HEK293 (cell line): ENCODE measurements at regions not wholly inside any gene's neighbourhood (a gene's known extent, or its start where the extent isn't known, plus 50 kb on each side); places are given as distances from the start of the nearest gene placed in this dataset.

Source experiments
- CTCF ChIA-PET: fragments of 350-600 bp; formaldehyde crosslinking; extraction: SDS; loops from one replicate; lab custom pipeline; 2021; ENCODE audit warnings: antibody characterized with exemption; lab: Yijun Ruan, JAX
- POLR2A ChIA-PET: fragments of 300-600 bp; formaldehyde crosslinking; extraction: SDS; loops from one replicate; lab custom pipeline; 2020; ENCODE audit warnings: antibody characterized with exemption, inconsistent platforms; lab: Yijun Ruan, JAX
- H3K27ac ChIP-seq: fragments of 200-500 bp; sonication (Bioruptor generic); 2 replicates; pipeline ENCODE4 v1.5.1; 2014; ENCODE audit warnings: low read depth, low read length, control low read depth, inconsistent platforms; ENCODE audit errors: extremely low read depth
- H3K36me3 ChIP-seq, 2 experiments: fragments of 200-500 bp in 1 of 2; sonication (Bioruptor generic) in 1 of 2; 1 replicate in 1 of 2; 2 replicates in 1 of 2; pipeline ENCODE4 v1.5.1; 2014 to 2017; ENCODE audit warnings: inconsistent platforms in 2 of 2, low read length in 2 of 2; ENCODE audit not compliant: control insufficient read depth in 2 of 2, insufficient read depth in 1 of 2
- H3K4me1 ChIP-seq: fragments of 200-500 bp; sonication (Bioruptor generic); 2 replicates; pipeline ENCODE4 v1.5.1; 2014; ENCODE audit warnings: mild to moderate bottlenecking, low read length, inconsistent platforms; ENCODE audit not compliant: control insufficient read depth, insufficient read depth
- H3K4me3 ChIP-seq: 2 replicates; pipeline ENCODE4 v1.5.1; 2011; ENCODE audit warnings: low read depth, mild to moderate bottlenecking, control low read depth, low read length, moderate library complexity
- H3K9me3 ChIP-seq: fragments of 200-500 bp; sonication (Bioruptor generic); 2 replicates; pipeline ENCODE4 v1.5.1; 2014; ENCODE audit warnings: low read depth, low read length, inconsistent platforms; ENCODE audit not compliant: control insufficient read depth, insufficient read depth
- BCL11B ChIP-seq: fragments of 450-650 bp; formaldehyde crosslinking; IDR thresholded peaks from 2 replicates; pipeline ENCODE4 v1.5.1; 2016; ENCODE audit warnings: low read depth, missing biosample characterization, missing genetic modification characterization
- GLI4 ChIP-seq: fragments of 450-650 bp; formaldehyde crosslinking; IDR thresholded peaks from 2 replicates; pipeline ENCODE4 v1.5.1; 2016; ENCODE audit warnings: missing biosample characterization, missing genetic modification characterization
- HIC1 ChIP-seq: fragments of 450-650 bp; formaldehyde crosslinking; IDR thresholded peaks from 2 replicates; pipeline ENCODE4 v1.5.1; 2016; ENCODE audit warnings: missing biosample characterization, missing genetic modification characterization
- KLF9 ChIP-seq: fragments of 450-650 bp; formaldehyde crosslinking; IDR thresholded peaks from 2 replicates; pipeline ENCODE4 v1.5.1; 2016; ENCODE audit warnings: missing biosample characterization, missing genetic modification characterization, low read depth
- ZBTB17 ChIP-seq: fragments of 450-650 bp; formaldehyde crosslinking; IDR thresholded peaks from 2 replicates; pipeline ENCODE4 v1.5.1; 2016; ENCODE audit warnings: missing biosample characterization, missing genetic modification characterization
- ZBTB48 ChIP-seq: fragments of 450-650 bp; formaldehyde crosslinking; IDR thresholded peaks from 2 replicates; pipeline ENCODE4 v1.5.1; 2016; ENCODE audit warnings: missing biosample characterization, missing genetic modification characterization
- ZBTB6 ChIP-seq: fragments of 450-650 bp; formaldehyde crosslinking; IDR thresholded peaks from 2 replicates; pipeline ENCODE4 v1.5.1; 2017; ENCODE audit warnings: missing biosample characterization, missing genetic modification characterization
- ZBTB7A ChIP-seq: fragments of 450-650 bp; formaldehyde crosslinking; IDR thresholded peaks from 2 replicates; pipeline ENCODE4 v1.5.1; 2016; ENCODE audit warnings: low read depth, missing biosample characterization, missing genetic modification characterization
- ZEB2 ChIP-seq: fragments of 450-650 bp; formaldehyde crosslinking; IDR thresholded peaks from 2 replicates; pipeline ENCODE4 v1.5.1; 2016; ENCODE audit warnings: missing biosample characterization, missing genetic modification characterization
- ZFP3 ChIP-seq: fragments of 450-650 bp; formaldehyde crosslinking; IDR thresholded peaks from 2 replicates; pipeline ENCODE4 v1.5.1; 2016; ENCODE audit warnings: low read depth, missing biosample characterization, missing genetic modification characterization
- ZFP37 ChIP-seq: fragments of 450-650 bp; formaldehyde crosslinking; IDR thresholded peaks from 2 replicates; pipeline ENCODE4 v1.5.1; 2016; ENCODE audit warnings: missing biosample characterization, missing genetic modification characterization
- ZNF175 ChIP-seq: fragments of 450-650 bp; formaldehyde crosslinking; IDR thresholded peaks from 2 replicates; pipeline ENCODE4 v1.5.1; 2016; ENCODE audit warnings: missing biosample characterization, missing genetic modification characterization
- ZNF24 ChIP-seq: fragments of 450-650 bp; formaldehyde crosslinking; IDR thresholded peaks from 2 replicates; pipeline ENCODE4 v1.5.1; 2016; ENCODE audit warnings: missing biosample characterization, missing genetic modification characterization
- ZNF248 ChIP-seq: fragments of 450-650 bp; formaldehyde crosslinking; IDR thresholded peaks from 2 replicates; pipeline ENCODE4 v1.5.1; 2017; ENCODE audit warnings: missing biosample characterization, missing genetic modification characterization
- ZNF510 ChIP-seq: fragments of 450-650 bp; formaldehyde crosslinking; IDR thresholded peaks from 2 replicates; pipeline ENCODE4 v1.5.1; 2018; ENCODE audit warnings: mild to moderate bottlenecking, missing genetic modification characterization, missing biosample characterization; ENCODE audit not compliant: insufficient replicate concordance
- ZNF560 ChIP-seq: fragments of 450-650 bp; formaldehyde crosslinking; IDR thresholded peaks from 2 replicates; pipeline ENCODE4 v1.5.1; 2017; ENCODE audit warnings: missing biosample characterization, missing genetic modification characterization, borderline replicate concordance
- ZNF596 ChIP-seq: fragments of 450-650 bp; IDR thresholded peaks from 2 replicates; pipeline ENCODE4 v1.5.0; 2018; ENCODE audit warnings: missing biosample characterization, mild to moderate bottlenecking, missing genetic modification characterization, moderate library complexity
- ZNF600 ChIP-seq: fragments of 450-650 bp; formaldehyde crosslinking; IDR thresholded peaks from 2 replicates; pipeline ENCODE4 v1.5.1; 2016; ENCODE audit warnings: missing biosample characterization, missing genetic modification characterization
- ZNF623 ChIP-seq: fragments of 450-650 bp; formaldehyde crosslinking; IDR thresholded peaks from 2 replicates; pipeline ENCODE4 v1.5.1; 2016; ENCODE audit warnings: missing biosample characterization, missing genetic modification characterization
- ZNF791 ChIP-seq: fragments of 450-650 bp; formaldehyde crosslinking; IDR thresholded peaks from 2 replicates; pipeline ENCODE4 v1.5.1; 2016; ENCODE audit warnings: missing biosample characterization, missing genetic modification characterization
- TF ChIP-seq, protein P1 (sequence below): fragments of 450-650 bp; formaldehyde crosslinking; IDR thresholded peaks from 2 replicates; pipeline ENCODE4 v1.5.1; 2016; ENCODE audit warnings: missing biosample characterization, missing genetic modification characterization
- TF ChIP-seq, protein P2 (sequence below): IDR thresholded peaks from 2 replicates; pipeline ENCODE4 v1.6.1; 2011; ENCODE audit warnings: mild to moderate bottlenecking, low read depth, low read length, borderline replicate concordance
- TF ChIP-seq, protein P3 (sequence below): fragments of 450-650 bp; formaldehyde crosslinking; conservative IDR thresholded peaks from 2 replicates; pipeline ENCODE4 v1.5.1; 2016; ENCODE audit warnings: low read depth, missing biosample characterization, missing genetic modification characterization

GRCh38 chr5:29524227-29524626 lies 1669.3 kb upstream of the CDH6 start:
- no peaks in the 10 kb centered on the region for H3K36me3 ChIP-seq
- CTCF ChIA-PET, result no interaction called here
- POLR2A ChIA-PET, result no interaction called here
- H3K4me1 ChIP-seq, result no peaks in the 10 kb centered on the region
- no peak for TF ChIP-seq HIC1 (tag by site-specific recombination)
- no peak for TF ChIP-seq ZBTB48 (tag by site-specific recombination)
- TF ChIP-seq ZFP37 (tag by site-specific recombination), result no peak
- TF ChIP-seq ZNF560 (tag by site-specific recombination), result no peak
- no peak for TF ChIP-seq ZBTB17 (tag by site-specific recombination)
- TF ChIP-seq ZNF600 (tag by site-specific recombination), result no peak
- TF ChIP-seq ZNF791 (tag by site-specific recombination), result no peak
- no peak for TF ChIP-seq ZNF248 (tag by site-specific recombination)
- TF ChIP-seq ZNF24 (tag by site-specific recombination), result no peak
- TF ChIP-seq BCL11B (tag by site-specific recombination), result no peak
- TF ChIP-seq, protein P1, sequence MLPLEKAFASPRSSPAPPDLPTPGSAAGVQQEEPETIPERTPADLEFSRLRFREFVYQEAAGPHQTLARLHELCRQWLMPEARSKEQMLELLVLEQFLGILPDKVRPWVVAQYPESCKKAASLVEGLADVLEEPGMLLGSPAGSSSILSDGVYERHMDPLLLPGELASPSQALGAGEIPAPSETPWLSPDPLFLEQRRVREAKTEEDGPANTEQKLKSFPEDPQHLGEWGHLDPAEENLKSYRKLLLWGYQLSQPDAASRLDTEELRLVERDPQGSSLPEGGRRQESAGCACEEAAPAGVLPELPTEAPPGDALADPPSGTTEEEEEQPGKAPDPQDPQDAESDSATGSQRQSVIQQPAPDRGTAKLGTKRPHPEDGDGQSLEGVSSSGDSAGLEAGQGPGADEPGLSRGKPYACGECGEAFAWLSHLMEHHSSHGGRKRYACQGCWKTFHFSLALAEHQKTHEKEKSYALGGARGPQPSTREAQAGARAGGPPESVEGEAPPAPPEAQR, result no peak
- no peak for TF ChIP-seq ZFP3
- no peak for TF ChIP-seq ZNF623 (tag by site-specific recombination)
- no peak for TF ChIP-seq ZEB2 (tag by site-specific recombination)
- H3K27ac ChIP-seq, result no peak overlapping the region
- H3K4me3 ChIP-seq, result no peak overlapping the region
- H3K9me3 ChIP-seq, result no peaks in the 10 kb centered on the region; the same call in 1 of the 2 replicates

GRCh38 chr5:29518176-29518575 lies 1675.3 kb upstream of the CDH6 start:
- Histone ChIP-seq H3K36me3 (no peaks in the 10 kb centered on the region), H3K9me3 (no peaks in the 10 kb centered on the region), H3K27ac (no peak overlapping the region), H3K4me1 (no peaks in the 10 kb centered on the region), H3K4me3 (no peak overlapping the region)
- CTCF ChIA-PET, result no interaction called here
- POLR2A ChIA-PET, result no interaction called here
- TF ChIP-seq, protein P2, sequence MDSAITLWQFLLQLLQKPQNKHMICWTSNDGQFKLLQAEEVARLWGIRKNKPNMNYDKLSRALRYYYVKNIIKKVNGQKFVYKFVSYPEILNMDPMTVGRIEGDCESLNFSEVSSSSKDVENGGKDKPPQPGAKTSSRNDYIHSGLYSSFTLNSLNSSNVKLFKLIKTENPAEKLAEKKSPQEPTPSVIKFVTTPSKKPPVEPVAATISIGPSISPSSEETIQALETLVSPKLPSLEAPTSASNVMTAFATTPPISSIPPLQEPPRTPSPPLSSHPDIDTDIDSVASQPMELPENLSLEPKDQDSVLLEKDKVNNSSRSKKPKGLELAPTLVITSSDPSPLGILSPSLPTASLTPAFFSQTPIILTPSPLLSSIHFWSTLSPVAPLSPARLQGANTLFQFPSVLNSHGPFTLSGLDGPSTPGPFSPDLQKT, result no peak
- TF ChIP-seq ZNF175 (tag by site-specific recombination), result no peak
- no peak for TF ChIP-seq ZBTB6 (tag by site-specific recombination)
- no peak for TF ChIP-seq KLF9 (tag by site-specific recombination)

DNA sequence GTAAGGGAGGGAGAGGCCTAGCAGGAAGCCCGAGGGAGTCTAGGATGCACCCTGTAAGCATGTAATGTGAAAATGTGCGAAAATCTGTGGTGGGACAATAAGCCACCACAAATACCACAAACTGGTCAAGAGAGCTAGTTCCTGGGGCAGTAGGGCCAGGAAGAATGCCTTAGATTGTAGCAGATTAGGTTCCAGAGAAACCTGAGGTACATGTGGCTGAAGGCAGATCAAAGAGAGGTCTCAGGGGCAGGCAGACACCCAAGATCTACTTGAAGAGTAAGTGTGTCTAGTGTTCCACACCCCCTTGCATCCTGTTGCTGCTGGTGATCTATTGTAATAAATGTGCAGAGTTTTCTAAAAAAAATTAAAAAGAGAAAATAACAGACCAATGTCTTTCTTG lies 1677.3 kb upstream of the CDH6 start:
- POLR2A ChIA-PET, result no interaction called here
- Histone ChIP-seq H3K4me3 (no peak overlapping the region), H3K4me1 (no peaks in the 10 kb centered on the region), H3K9me3 (no peaks in the 10 kb centered on the region), H3K36me3 (no peaks in the 10 kb centered on the region), H3K27ac (no peak overlapping the region)
- CTCF ChIA-PET, result no interaction called here
- TF ChIP-seq KLF9 (tag by site-specific recombination) (no peak), ZNF596 (tag by site-specific recombination) (no peak), ZBTB7A (tag by site-specific recombination) (no peak), ZNF510 (tag by site-specific recombination) (no peak), GLI4 (tag by site-specific recombination) (no peak)
- TF ChIP-seq, protein P3, sequence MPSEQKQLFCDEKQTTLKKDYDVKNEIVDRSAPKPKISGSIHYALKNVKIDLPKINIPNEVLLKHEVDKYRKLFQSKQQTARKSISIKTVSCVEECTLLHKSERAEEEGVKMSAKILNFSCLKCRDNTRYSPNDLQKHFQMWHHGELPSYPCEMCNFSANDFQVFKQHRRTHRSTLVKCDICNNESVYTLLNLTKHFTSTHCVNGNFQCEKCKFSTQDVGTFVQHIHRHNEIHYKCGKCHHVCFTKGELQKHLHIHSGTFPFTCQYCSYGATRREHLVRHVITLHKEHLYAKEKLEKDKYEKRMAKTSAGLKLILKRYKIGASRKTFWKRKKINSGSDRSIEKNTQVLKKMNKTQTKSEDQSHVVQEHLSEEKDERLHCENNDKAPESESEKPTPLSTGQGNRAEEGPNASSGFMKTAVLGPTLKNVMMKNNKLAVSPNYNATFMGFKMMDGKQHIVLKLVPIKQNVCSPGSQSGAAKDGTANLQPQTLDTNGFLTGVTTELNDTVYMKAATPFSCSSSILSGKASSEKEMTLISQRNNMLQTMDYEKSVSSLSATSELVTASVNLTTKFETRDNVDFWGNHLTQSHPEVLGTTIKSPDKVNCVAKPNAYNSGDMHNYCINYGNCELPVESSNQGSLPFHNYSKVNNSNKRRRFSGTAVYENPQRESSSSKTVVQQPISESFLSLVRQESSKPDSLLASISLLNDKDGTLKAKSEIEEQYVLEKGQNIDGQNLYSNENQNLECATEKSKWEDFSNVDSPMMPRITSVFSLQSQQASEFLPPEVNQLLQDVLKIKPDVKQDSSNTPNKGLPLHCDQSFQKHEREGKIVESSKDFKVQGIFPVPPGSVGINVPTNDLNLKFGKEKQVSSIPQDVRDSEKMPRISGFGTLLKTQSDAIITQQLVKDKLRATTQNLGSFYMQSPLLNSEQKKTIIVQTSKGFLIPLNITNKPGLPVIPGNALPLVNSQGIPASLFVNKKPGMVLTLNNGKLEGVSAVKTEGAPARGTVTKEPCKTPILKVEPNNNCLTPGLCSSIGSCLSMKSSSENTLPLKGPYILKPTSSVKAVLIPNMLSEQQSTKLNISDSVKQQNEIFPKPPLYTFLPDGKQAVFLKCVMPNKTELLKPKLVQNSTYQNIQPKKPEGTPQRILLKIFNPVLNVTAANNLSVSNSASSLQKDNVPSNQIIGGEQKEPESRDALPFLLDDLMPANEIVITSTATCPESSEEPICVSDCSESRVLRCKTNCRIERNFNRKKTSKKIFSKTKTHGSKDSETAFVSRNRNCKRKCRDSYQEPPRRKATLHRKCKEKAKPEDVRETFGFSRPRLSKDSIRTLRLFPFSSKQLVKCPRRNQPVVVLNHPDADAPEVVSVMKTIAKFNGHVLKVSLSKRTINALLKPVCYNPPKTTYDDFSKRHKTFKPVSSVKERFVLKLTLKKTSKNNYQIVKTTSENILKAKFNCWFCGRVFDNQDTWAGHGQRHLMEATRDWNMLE (tag by site-specific recombination), result no peak
